Mesendoderm (in vitro differentiated cells): ENCODE measurements at regions not wholly inside any gene's neighbourhood (a gene's known extent, or its start where the extent isn't known, plus 50 kb on each side); places are given as distances from the start of the nearest gene placed in this dataset.

Experiments
- DNase-seq: peaks from one replicate; pipeline ENCODE4 v3.0.0; 2013
- H2AK5ac ChIP-seq: 2 replicates; pipeline ENCODE4 v1.6.1; 2013; ENCODE audit warnings: low read length, inconsistent platforms
- H2BK120ac ChIP-seq: 2 replicates; pipeline ENCODE4 v1.6.1; 2013; ENCODE audit warnings: low read depth, mild to moderate bottlenecking, low read length, moderate library complexity, mixed read lengths
- H2BK15ac ChIP-seq: replicated peaks from 2 replicates; pipeline ENCODE4 v1.6.1; 2013; ENCODE audit warnings: low read depth, mild to moderate bottlenecking, moderate library complexity
- H2BK5ac ChIP-seq: 2 replicates; pipeline ENCODE4 v1.6.1; 2013; ENCODE audit warnings: low read length, inconsistent platforms
- H3K18ac ChIP-seq: 2 replicates; pipeline ENCODE4 v1.6.1; 2013; ENCODE audit warnings: mild to moderate bottlenecking, low read length, mixed read lengths
- H3K23ac ChIP-seq: one replicate; pipeline ENCODE4 v1.6.1; 2013; ENCODE audit warnings: low read length
- H3K27ac ChIP-seq: 2 replicates; pipeline ENCODE4 v1.5.1; 2013; ENCODE audit warnings: low read depth, mild to moderate bottlenecking, inconsistent platforms, low read length, moderate library complexity
- H3K27me3 ChIP-seq: 2 replicates; pipeline ENCODE4 v1.6.1; 2013; ENCODE audit warnings: low read length, control low read depth, mild to moderate bottlenecking, inconsistent platforms; ENCODE audit not compliant: insufficient read depth, poor library complexity
- H3K36me3 ChIP-seq: 2 replicates; pipeline ENCODE4 v1.6.1; 2013; ENCODE audit warnings: low read length, inconsistent platforms; ENCODE audit not compliant: control insufficient read depth, insufficient read depth
- H3K4ac ChIP-seq: one replicate; pipeline ENCODE4 v1.6.1; 2013; ENCODE audit warnings: low read depth, mild to moderate bottlenecking, low read length, moderate library complexity
- H3K4me1 ChIP-seq: 2 replicates; pipeline ENCODE4 v1.6.1; 2013; ENCODE audit warnings: low read depth, low read length, inconsistent platforms; ENCODE audit not compliant: control insufficient read depth
- H3K4me2 ChIP-seq: 2 replicates; pipeline ENCODE4 v1.6.1; 2013; ENCODE audit warnings: low read length
- H3K4me3 ChIP-seq: 2 replicates; pipeline ENCODE4 v1.5.1; 2013; ENCODE audit warnings: mild to moderate bottlenecking, low read length
- H3K56ac ChIP-seq: one replicate; pipeline ENCODE4 v1.6.1; 2013; ENCODE audit warnings: low read length
- H3K79me1 ChIP-seq: 2 replicates; pipeline ENCODE4 v1.6.1; 2013; ENCODE audit warnings: low read length, inconsistent platforms
- H3K79me2 ChIP-seq: 2 replicates; pipeline ENCODE4 v1.6.1; 2013; ENCODE audit warnings: mild to moderate bottlenecking, low read length; ENCODE audit not compliant: control insufficient read depth, insufficient read depth
- H3K9ac ChIP-seq: 2 replicates; pipeline ENCODE4 v1.6.1; 2013; ENCODE audit warnings: low read length, inconsistent platforms
- H4K5ac ChIP-seq: one replicate; pipeline ENCODE4 v1.6.1; 2013; ENCODE audit warnings: low read length
- H4K8ac ChIP-seq: one replicate; pipeline ENCODE4 v1.6.1; 2013; ENCODE audit warnings: low read depth, mild to moderate bottlenecking, control low read depth, low read length, moderate library complexity
- WGBS: extraction: QIAGEN DNeasy Blood & Tissue Kit; methylation state at CpG from one replicate; pipeline ENCODE4 v1.1.7; 2013; ENCODE audit warnings: low lambda C conversion rate, missing lambda C conversion rate; ENCODE audit not compliant: insufficient coverage; ENCODE audit errors: extremely low coverage; 5-methylcytosine and 5-hydroxymethylcytosine counted together

GRCh38 chr15:97129674-97130073 lies 799.2 kb downstream of the NR2F2 start:
- Histone ChIP-seq H3K4me1 (no peaks in the 10 kb centered on the region), H3K79me2 (no peaks in the 10 kb centered on the region), H3K4ac (no peak overlapping the region), H3K9ac (no peak overlapping the region), H3K4me2 (no peak overlapping the region), H3K18ac (no peak overlapping the region), H2BK15ac (no peak overlapping the region), H2BK5ac (no peak overlapping the region), H3K23ac (no peak overlapping the region), H2BK120ac (no peak overlapping the region), H4K8ac (no peak overlapping the region), H3K4me3 (no peak overlapping the region), H3K79me1 (no peaks in the 10 kb centered on the region), H3K36me3 (no peaks in the 10 kb centered on the region), H4K5ac (no peak overlapping the region), H3K27ac (no peak overlapping the region), H2AK5ac (no peak overlapping the region), H3K56ac (no peak overlapping the region), H3K27me3 (no peaks in the 10 kb centered on the region)
- no CpG with 5 or more reads among the region's 4 CpGs for WGBS
- no peak for DNase-seq

- Histone ChIP-seq H3K4me2 (no peak overlapping the region), H3K9ac (no peak overlapping the region), H2BK15ac (no peak overlapping the region), H3K56ac (no peak overlapping the region), H3K23ac (no peak overlapping the region), H2BK120ac (no peak overlapping the region), H2AK5ac (no peak overlapping the region), H3K36me3 (no peaks in the 10 kb centered on the region), H3K4me3 (no peak overlapping the region), H4K8ac (no peak overlapping the region), H3K27ac (no peak overlapping the region), H3K79me2 (no peaks in the 10 kb centered on the region), H3K4me1 (no peaks in the 10 kb centered on the region), H3K79me1 (no peaks in the 10 kb centered on the region), H3K18ac (no peak overlapping the region), H3K27me3 (no peaks in the 10 kb centered on the region), H3K4ac (no peak overlapping the region), H4K5ac (no peak overlapping the region), H2BK5ac (no peak overlapping the region)
- DNase-seq, result peak; percentile 38
- no CpG with 5 or more reads among the region's 4 CpGs for WGBS
Measured at GRCh38 chr15:97140216-97140615, 809.7 kb downstream of the NR2F2 start.

- Histone ChIP-seq H3K18ac (no peak overlapping the region), H3K27me3 (no peaks in the 10 kb centered on the region), H4K8ac (no peak overlapping the region), H3K4ac (no peak overlapping the region), H2BK120ac (no peak overlapping the region), H3K4me3 (no peak overlapping the region), H3K4me2 (no peak overlapping the region), H3K79me1 (no peaks in the 10 kb centered on the region), H3K4me1 (no peaks in the 10 kb centered on the region), H2BK15ac (no peak overlapping the region), H3K27ac (no peak overlapping the region), H3K9ac (no peak overlapping the region), H3K56ac (no peak overlapping the region), H3K23ac (no peak overlapping the region), H2AK5ac (no peak overlapping the region), H4K5ac (no peak overlapping the region), H3K79me2 (no peaks in the 10 kb centered on the region), H2BK5ac (no peak overlapping the region), H3K36me3 (no peaks in the 10 kb centered on the region)
- WGBS, result no CpG with 5 or more reads among the region's 1 CpG
- no peak for DNase-seq
Measured at GRCh38 chr15:97141360-97141759, 810.9 kb downstream of the NR2F2 start.

GRCh38 chr15:97141871-97142270 lies 811.4 kb downstream of the NR2F2 start:
- WGBS, result no CpG with 5 or more reads among the region's 2 CpGs
- no peak overlapping the region for H2BK15ac ChIP-seq
- no peaks in the 10 kb centered on the region for H3K27me3 ChIP-seq
- H3K27ac ChIP-seq, result no peak overlapping the region
- no peak overlapping the region for H3K18ac ChIP-seq
- H3K4ac ChIP-seq, result no peak overlapping the region
- H3K56ac ChIP-seq, result no peak overlapping the region
- H2BK120ac ChIP-seq, result no peak overlapping the region
- no peak overlapping the region for H3K4me2 ChIP-seq
- no peak for DNase-seq
- H2BK5ac ChIP-seq, result no peak overlapping the region
- H3K9ac ChIP-seq, result no peak overlapping the region
- H3K4me3 ChIP-seq, result no peak overlapping the region
- no peaks in the 10 kb centered on the region for H3K79me2 ChIP-seq
- H3K23ac ChIP-seq, result no peak overlapping the region
- no peak overlapping the region for H2AK5ac ChIP-seq
- no peaks in the 10 kb centered on the region for H3K79me1 ChIP-seq
- no peaks in the 10 kb centered on the region for H3K4me1 ChIP-seq
- H4K5ac ChIP-seq, result no peak overlapping the region
- no peak overlapping the region for H4K8ac ChIP-seq
- no peaks in the 10 kb centered on the region for H3K36me3 ChIP-seq

GRCh38 chr15:97143592-97144376 lies 813.3 kb downstream of the NR2F2 start:
- H2AK5ac ChIP-seq, result no peak overlapping the region
- H3K23ac ChIP-seq, result no peak overlapping the region
- H2BK5ac ChIP-seq, result no peak overlapping the region
- H3K56ac ChIP-seq, result no peak overlapping the region
- H3K27ac ChIP-seq, result no peak overlapping the region
- H4K5ac ChIP-seq, result no peak overlapping the region
- no peaks in the 10 kb centered on the region for H3K27me3 ChIP-seq
- H2BK15ac ChIP-seq, result no peak overlapping the region
- no peak overlapping the region for H3K4ac ChIP-seq
- no peaks in the 10 kb centered on the region for H3K4me1 ChIP-seq
- no peak for DNase-seq
- no peak overlapping the region for H3K9ac ChIP-seq
- H3K4me2 ChIP-seq, result no peak overlapping the region
- no peaks in the 10 kb centered on the region for H3K79me2 ChIP-seq
- no peak overlapping the region for H3K18ac ChIP-seq
- H3K4me3 ChIP-seq, result no peak overlapping the region
- H3K36me3 ChIP-seq, result no peaks in the 10 kb centered on the region
- no peaks in the 10 kb centered on the region for H3K79me1 ChIP-seq
- H2BK120ac ChIP-seq, result no peak overlapping the region
- H4K8ac ChIP-seq, result no peak overlapping the region
- no CpG with 5 or more reads among the region's 6 CpGs for WGBS

- Histone ChIP-seq H3K27me3 (no peaks in the 10 kb centered on the region), H2BK120ac (no peak overlapping the region), H3K4me3 (no peak overlapping the region), H3K4me1 (no peaks in the 10 kb centered on the region), H3K23ac (no peak overlapping the region), H3K36me3 (no peaks in the 10 kb centered on the region), H3K9ac (no peak overlapping the region), H4K5ac (no peak overlapping the region), H3K56ac (no peak overlapping the region), H3K79me1 (no peaks in the 10 kb centered on the region), H3K4ac (no peak overlapping the region), H3K27ac (no peak overlapping the region), H2BK15ac (no peak overlapping the region), H3K18ac (no peak overlapping the region), H4K8ac (no peak overlapping the region), H2BK5ac (no peak overlapping the region), H3K4me2 (no peak overlapping the region), H2AK5ac (no peak overlapping the region), H3K79me2 (no peaks in the 10 kb centered on the region)
- no peak for DNase-seq
- no CpG with 5 or more reads among the region's 2 CpGs for WGBS
Measured at GRCh38 chr15:97144377-97144711, 813.8 kb downstream of the NR2F2 start.
